NCI-H2107 treated with DMSO at 0.1 percent for 48 hours (cell line): ENCODE measurements at regions not wholly inside any gene's neighbourhood (a gene's known extent, or its start where the extent isn't known, plus 50 kb on each side); places are given as distances from the start of the nearest gene placed in this dataset.

ENCODE experiments used
- DNase-seq: peaks from one replicate; lab custom pipeline; 2025; ENCODE audit not compliant: unreplicated experiment; lab: John Stamatoyannopoulos, UW

DNA sequence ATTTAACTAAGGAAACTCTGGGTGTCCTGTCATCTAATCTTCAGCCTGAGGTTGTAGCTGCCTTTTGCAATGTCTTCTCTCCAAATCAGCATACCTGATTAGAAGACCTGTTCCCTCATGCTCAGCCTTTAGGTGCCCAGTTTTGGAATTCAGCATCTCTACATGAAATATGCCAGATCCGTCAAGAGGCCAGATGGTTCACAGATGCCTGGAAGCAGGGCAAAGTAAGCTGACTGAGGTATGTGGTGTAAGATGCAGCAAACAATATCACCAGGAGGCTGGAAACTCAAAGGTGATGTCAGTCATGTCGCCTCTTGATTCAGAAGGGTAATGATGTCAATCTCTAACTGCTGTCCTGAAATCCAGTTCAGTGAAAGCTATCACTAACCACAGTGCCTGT lies 324.4 kb downstream of the PRELID2 start:
- DNase-seq: no peak

DNA sequence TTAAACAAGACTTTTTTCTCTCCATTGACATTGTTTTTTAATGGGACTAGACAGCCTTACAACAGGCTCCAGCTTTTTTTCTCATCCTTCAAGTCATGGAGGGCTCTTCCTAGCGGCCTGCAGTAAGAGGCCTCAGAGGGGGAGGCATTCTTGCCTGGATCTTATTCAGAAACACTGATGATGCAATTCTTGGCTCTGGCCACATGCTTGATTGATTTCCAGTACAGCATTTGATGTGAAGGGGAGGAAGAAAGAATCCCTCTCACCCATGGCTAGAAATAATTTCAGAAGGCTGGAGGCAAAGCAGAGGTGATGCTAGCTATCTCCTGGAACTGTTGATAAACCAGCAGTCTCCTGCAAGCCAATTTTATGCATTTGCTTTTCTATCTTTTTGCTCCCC lies 324.8 kb downstream of the PRELID2 start:
- no peak for DNase-seq

DNA sequence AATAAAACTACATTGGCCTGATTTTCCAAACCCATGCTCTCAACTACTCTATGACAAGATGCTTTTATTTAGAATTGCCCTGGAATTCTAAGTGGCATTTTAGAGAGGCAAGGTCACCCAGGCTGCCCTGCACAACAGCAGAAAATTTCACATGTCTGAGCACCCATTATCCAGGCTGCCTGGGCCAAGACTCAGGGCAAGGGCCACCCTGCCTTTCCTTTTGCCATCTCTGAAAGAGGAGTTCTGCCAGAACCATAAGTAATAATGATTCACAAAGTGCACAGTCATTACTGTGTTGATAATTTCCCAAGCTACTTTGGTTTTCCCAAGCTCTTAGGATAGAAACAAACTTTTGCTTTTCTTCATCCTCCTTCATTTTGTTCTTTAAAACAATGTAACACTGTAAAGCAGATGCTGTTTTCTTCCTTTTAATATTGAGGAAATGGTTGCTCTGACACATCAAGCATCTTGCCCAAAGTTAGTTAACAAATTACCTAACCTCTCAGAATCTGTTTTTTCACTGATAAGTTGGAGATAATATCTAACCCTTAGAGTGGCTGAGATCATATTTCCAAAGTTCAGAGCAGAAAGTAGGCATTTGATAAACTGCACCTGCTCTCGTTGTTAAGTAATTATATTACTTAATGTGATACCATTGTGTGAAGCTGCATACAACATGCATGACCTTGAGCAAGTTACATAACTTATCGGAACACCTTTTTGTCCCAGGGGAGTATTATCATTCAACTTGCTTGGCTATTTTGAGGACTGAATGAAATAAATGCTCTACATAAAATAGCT lies 325.6 kb downstream of the PRELID2 start:
- DNase-seq: peak; percentile 29

DNA sequence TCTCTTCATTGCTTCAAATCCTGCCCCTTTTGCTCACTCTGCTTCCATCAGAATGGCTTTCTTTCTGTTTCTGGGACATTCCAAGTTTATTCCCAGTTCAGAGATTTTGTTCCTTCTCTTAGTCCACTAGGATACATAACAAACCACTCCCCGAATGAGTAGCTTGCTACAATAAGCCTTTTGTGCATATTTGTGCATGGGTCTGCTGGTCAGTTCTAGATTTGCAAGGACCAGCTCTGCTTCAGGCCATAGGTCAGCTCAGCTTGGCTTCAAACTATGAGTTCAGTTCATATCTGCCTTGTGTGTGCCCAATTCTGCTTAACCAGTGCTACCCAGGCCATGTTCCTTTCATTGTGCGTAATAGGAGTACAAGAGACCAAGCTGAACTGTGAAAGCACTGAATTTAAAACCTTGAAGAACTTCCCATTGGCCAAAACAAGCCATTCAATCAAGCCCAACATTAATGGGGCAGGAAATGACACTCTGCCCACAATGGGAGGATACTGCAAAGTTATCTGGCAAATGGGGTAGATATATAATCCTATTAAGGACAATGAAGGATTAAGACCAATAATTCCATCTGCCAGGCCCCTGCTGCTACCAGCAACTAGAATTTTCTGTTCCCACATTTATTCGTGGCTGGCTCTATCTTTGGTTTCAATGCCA lies 328.8 kb downstream of the PRELID2 start:
- DNase-seq: no peak

DNA sequence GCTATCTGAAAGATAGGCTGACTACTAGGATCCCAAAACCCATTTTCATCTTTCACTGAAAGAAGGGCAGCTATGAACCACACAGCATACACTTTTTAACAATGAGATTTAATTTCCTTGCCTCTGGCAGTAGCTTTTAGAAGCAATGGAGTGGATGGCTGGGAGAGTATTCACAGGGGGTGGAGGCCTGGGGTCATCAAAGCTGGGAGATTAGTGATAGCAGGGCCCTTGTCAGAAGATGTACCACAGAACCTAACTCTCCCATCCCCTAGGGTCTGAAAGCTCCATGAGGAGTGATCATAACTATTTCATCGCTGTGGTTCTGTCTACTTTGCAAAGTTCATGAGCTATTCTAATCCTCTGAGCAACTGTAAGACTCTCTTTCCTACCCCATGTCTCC lies 332.2 kb downstream of the PRELID2 start:
- no peak for DNase-seq

DNA sequence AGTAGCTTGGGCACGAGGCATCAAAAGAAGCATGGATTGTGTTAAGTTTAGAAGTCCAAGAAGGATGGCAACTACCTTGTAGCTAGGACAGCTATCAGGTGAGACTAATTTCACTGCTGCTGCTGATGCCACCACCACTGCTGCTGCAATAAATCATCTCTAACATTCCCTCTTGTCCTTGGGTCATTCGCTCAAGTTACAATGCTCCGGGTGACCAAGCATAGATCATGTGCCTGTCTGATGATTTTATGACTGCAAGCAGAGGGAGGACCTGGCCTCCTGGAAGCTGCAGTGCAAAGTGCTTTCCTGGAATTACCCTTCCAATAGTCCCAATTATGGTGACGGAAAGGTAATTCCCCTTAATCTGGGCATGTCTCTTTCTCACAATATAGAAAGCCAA lies 334.4 kb downstream of the PRELID2 start:
- no peak for DNase-seq

DNA sequence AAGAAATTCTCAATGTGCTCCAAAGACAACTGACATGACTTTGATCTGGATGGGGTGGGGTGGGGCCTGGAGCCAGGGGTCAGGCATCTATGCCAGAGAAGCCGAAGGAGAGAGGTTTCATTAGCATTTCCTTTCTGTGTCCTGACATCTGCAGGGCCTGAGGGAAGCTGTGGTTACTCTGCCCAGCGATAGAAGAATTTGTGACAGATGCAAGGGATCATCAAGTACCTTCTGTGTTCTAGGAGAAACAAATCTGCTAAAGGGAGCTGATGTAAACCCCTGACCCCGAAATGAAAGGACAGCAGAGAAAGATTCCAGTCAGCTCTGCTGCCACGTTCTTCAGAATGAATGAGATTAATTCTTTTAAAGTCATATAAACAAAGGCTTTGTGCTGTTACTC lies 335.7 kb downstream of the PRELID2 start:
- DNase-seq: no peak

DNA sequence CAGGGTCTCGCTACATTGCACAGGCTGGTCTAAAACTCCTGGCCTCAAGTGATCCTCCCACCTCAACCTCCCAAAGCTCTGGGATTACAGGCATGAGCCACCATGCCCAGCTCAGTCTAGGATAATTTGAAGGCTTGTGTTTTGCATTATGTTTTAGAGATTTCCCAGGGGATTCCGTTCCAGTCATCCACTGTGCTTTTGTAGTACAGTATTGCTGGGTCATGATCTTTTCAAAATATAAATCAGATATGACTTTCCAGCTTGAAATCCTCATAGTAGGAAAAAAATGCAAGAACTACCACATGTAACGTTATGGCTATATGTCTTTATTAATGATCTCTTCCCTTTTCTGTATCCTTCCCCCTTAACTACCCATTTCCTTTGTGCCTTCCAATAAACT lies 338.1 kb downstream of the PRELID2 start:
- no peak for DNase-seq

DNA sequence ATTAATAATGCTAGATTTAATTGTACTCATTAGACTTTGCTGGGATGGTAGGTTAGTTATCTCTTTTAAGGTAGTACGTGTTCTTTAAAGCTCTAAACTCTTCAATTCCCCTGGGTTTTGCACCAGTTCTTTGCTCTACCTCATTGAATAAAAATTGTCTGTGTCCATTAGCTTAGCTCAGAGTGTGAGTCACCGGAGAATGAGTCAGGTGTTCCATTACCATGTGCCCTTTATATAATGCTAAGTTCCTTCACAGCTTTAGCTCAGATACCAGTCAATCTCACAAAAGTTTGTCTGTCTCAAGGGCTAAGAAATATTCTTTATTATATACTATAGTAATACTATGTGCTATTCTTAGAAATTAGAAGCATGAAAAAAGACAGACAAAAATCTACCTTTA lies 339.4 kb downstream of the PRELID2 start:
- no peak for DNase-seq

DNA sequence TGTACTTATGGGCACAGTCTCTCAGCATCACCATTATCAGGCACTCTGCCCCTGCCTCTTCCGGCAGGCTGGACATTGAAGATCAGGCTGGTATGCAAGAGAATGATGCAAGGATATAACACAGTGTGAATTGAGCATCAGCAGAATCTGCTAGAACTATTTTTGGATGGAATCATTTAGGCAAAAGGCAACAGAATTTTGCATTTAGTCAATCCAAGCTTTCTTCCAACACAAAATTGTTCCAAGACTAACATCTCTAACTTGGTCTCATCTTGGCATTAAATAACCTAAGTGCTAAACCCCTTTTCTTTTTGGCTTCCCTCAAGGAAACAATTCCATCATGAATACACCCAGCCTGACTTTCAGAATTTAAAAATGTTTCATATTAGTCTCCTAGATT lies 339.9 kb downstream of the PRELID2 start:
- no peak for DNase-seq

DNA sequence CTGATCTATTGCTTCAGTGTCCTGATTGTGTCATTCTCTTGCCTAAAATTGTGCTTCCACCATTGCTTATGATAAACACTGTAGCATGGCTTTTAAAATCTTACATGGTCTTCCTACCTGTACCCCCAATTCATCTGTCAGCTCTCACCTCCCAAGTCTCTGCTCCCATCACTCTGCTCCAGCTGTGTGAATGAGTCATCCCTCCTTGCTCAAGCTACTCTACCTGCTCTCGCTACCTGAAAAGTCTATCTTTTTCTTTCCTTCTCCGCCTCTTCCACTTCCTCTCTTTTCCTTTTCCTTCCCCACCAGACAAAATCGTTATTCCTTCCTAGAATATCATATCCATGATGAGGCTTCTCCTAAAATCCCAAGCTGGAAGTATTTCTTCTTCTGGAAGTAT lies 341.7 kb downstream of the PRELID2 start:
- DNase-seq: no peak

DNA sequence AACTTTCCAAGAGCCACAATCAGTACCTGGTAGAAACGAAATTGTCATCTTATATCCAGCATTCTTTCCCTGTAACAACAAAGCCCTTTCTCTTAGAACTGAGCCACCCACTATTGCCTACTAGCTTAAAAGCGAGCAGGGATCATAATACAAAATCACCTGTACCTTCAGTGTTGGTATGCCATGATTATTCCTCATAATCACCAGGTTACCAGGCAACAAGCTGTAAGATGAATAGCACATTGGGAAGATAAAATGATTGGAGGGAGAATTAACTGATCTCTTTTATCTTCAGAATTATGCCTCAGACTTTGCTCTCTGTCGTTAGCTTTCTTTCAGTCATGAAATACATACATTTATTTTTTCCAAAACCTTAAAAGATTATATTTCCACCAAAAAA lies 345.6 kb downstream of the PRELID2 start:
- DNase-seq: no peak

DNA sequence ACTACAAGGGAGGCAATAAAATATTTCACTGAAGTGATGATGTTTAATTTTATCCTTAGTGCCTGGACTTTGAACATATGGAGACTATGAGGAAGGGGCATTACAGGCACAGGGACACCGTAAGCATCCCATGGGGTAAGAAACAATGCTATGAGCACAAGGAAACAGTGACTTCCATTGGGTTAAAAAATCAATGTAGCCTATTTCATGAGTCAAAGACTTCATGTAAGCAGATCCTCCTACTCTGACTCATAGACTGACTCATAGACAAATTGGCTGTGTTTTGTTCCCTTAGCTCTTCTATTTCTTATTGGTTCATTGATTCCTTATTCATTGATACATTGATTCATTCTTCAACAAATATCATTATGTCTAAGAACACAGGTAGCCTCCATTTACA lies 351.0 kb downstream of the PRELID2 start:
- DNase-seq: no peak

DNA sequence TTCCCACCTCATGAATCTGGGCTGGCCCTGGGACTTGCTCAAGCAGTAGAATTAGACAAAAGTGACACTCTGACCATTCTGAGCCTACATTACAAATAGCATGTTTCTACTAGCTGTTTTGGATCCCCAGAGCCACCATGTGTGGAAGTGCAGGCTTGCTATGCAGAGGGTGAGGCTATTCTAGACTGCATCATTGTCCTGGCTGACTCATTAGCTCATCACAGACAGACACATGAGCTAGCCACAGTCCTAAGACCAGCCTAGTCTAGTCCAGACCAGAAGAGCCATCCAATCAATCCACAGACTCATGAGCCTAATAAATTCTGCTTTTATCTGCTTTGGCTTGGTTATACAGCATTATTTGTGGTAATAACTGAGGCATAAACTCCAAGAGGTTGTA lies 351.9 kb downstream of the PRELID2 start:
- no peak for DNase-seq

DNA sequence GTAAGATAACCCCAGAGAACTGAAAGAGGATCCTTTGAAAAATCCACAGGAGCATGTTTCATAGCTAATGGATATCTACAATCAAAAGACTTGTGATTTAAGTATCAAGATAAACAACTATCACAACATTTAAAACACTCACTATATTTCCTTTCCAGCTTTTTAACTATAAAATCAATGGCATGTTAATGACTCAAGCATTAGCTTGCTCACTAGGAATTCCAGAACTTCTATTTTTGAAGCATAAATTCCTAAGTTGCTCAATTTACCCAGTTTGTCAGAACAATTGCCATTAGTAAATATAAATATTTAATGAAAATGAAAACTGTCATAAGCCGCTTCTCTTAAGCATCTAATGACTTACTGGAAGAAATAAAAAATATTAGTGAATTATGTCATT lies 355.3 kb downstream of the PRELID2 start:
- DNase-seq: no peak

DNA sequence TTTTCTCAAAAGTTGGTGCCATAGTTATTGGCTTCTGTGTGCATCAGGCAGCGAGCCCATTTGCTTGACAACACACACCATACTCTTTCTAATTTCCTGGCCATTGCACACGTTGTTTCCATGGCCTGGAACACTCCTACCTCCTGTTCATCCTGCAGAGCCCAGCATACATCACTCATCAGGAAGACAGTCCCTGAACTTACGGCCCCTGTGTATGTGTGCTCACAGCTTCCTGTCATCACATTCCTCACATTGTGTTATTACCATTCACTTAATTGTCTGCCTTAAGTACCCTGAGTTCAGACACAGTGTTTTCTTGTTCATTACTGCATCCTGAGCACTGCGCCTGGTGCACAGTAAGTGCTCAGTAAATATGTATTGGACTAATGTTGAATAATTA lies 355.9 kb downstream of the PRELID2 start:
- DNase-seq: no peak

DNA sequence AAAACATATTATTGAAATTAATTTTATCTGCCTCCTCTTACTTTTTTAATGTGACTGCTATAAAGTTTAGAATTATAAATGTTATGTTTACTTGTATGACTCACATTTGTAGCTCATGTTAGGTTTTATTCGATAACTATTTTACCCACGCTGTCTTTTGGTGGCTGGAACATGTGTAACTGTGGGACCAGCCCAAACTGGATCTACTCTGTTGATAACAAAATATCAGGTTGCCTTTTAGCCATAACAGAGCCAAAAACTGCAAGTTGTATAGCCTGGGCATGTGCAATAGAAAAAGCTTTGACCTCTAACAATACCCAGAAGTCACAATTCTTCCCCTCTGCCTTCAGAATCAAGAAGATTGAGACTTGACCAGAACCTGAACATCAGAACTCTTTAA lies 356.5 kb downstream of the PRELID2 start:
- DNase-seq: no peak

DNA sequence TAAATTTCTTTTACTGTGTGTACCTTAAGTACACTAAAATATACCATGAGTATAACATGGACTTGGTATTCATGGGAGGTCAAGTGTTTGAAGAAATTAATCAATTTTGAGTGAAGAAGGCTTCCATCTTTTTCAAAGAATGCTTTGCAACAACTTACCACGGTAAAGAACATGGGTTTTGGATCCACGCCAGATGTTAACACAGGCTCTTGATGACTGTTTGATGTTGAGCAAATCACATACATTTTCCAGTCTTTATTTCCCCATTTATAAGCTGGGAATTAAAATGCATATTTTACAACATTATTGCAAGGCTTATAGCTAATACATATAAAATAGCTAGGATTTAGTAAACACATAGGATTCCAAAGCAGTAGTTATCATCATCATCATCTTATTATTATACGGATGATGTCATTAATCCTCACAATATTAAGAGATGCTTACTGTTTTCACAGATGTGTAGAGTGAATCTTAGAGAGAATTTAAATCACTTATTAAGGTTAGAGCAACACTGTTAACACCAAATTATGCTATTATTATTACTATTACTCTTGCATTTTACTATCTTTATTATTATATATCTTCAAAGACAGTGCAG lies 362.0 kb downstream of the PRELID2 start:
- no peak for DNase-seq

DNA sequence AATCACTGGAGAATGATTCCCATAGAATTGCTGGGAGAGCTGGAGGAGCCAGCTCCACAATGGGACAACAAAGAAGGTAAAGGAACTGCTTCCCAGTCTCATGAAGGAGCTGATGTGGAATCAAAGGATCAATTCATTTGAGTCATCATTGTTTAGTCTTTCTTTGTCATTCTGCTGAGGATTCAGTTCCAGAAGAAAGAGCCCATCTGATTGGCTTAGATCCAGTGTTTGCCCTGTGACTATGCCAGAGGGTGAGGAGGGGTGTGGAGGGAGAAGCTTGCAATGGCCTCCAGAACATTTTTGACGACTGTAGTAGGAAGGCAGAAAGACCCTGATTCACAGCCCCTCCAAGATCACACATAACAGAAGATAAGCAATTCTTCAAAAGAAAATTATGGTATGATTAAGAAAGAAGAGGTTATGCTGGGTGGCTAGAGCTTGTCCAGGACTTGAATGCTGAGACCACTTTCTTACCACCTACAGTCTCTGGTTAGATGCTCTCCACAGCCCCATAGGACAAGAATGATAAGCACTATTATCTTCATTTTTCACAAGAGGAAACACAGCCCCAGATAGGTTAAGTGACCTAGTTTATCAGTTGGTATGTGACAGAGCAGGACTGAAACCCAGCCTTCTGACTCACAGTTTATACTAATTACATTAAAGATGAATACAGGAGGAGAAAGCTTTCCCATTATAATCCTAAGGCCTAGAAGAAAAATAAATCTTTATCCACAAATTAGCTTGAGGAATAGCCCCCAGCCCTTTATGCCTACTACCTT lies 363.1 kb downstream of the PRELID2 start:
- no peak for DNase-seq

DNA sequence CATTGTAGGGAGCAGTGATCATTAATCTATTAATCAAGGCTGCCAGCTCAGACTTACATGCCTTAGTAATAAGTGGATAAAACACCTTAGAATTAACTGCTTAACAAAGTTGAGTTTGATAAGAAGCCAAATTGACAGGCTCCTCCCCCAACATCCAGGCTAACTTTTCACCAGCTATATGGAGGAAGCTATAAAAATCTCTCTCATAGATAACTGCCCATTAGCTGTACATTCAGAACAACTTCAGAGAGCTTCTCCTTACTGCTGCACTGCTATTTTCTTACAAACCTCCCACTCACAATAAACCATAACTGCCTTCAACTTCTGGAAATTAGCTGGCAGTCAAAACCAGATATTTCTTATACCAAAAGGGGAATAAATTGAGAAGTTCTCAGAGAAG lies 364.1 kb downstream of the PRELID2 start:
- no peak for DNase-seq

DNA sequence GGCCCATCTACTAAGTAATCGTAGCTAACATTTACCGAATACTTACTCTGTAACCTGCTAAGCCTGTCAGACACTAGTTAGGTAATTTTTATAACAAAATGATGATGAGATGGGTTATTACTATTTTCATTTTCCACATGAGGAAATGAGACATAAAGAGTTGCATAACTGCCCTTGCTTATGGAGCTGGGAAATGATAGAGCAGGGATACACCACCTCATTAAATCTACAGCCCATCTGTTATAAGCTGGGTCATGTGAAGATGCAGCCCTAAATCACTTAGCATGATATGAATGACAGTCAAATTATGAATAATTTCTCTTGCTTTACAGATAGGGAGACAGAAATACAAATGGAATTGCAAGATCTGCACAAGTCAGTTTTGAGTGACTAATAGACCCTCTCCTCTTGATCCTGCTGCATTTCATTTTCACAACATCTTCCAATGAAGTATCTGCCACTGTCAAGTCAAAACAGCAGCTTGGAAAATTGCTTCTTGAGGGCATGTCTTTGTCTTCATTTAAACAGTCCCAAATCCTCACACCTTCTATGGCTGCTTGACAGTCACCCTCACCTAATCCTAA lies 364.7 kb downstream of the PRELID2 start:
- no peak for DNase-seq
